Breast epithelium (tissue), 4 donors: ENCODE measurements at regions not wholly inside any gene's neighbourhood (a gene's known extent, or its start where the extent isn't known, plus 50 kb on each side); places are given as distances from the start of the nearest gene placed in this dataset.

Experiments
- DNase-seq, 2 donors: peaks; one replicate each; pipeline ENCODE4 v3.0.0-alpha.2; 2019; ENCODE audit warnings: low spot score in 2 of 2
- H3K27ac ChIP-seq, 2 donors: fragments of 200-600 bp; sonication (generic) in 1 of 2; one replicate each; pipeline ENCODE4 v1.5.1; 2016 to 2019; ENCODE audit warnings: mild to moderate bottlenecking in 1 of 2
- H3K27me3 ChIP-seq, 2 donors: fragments of 200-600 bp; sonication (generic) in 1 of 2; one replicate each; pipeline versions ENCODE4 v1.5.1 to v1.6.0; 2017 to 2019; ENCODE audit warnings: control low read depth in 1 of 2, mild to moderate bottlenecking in 1 of 2
- H3K36me3 ChIP-seq: fragments of 200-600 bp; one replicate; pipeline ENCODE4 v1.5.1; 2019
- H3K4me1 ChIP-seq, 2 donors: fragments of 200-600 bp; sonication (generic); one replicate each; pipeline ENCODE4 v1.5.1; 2016 to 2019; ENCODE audit warnings: control low read depth in 1 of 2
- H3K4me3 ChIP-seq, 3 donors: fragments of 200-600 bp; sonication (generic); 1 replicate in 2 of 3; 2 replicates in 1 of 3; pipeline ENCODE4 v1.5.1; 2016 to 2019; ENCODE audit warnings: mild to moderate bottlenecking in 3 of 3, moderate library complexity in 2 of 3
- H3K9me3 ChIP-seq, 2 donors: fragments of 200-600 bp; sonication (generic) in 1 of 2; one replicate each; pipeline ENCODE4 v1.5.1; 2016 to 2019; ENCODE audit warnings: control low read depth in 1 of 2
- CTCF ChIP-seq, 3 donors: fragments of 450-650 bp; IDR thresholded peaks; one replicate each; pipeline ENCODE4 v1.5.1; 2016 to 2017; ENCODE audit warnings: antibody characterized with exemption in 3 of 3, mild to moderate bottlenecking in 3 of 3, moderate library complexity in 3 of 3
- POLR2A ChIP-seq: fragments of 450-650 bp; IDR thresholded peaks from one replicate; pipeline ENCODE4 v1.6.1; 2016; ENCODE audit warnings: antibody characterized with exemption, mild to moderate bottlenecking, moderate library complexity
- POLR2AphosphoS5 ChIP-seq, 3 donors: sonication (generic); formaldehyde crosslinking; IDR thresholded peaks; one replicate each; pipeline ENCODE4 v1.6.1; 2017; ENCODE audit warnings: antibody characterized with exemption in 3 of 3
- intact Hi-C: fragments of 100-400 bp; cut with DNase I; formaldehyde crosslinking; loops from one replicate; pipeline ENCODE4 v1.15.1; 2023; ENCODE audit warnings: low total_unique reads

DNA sequence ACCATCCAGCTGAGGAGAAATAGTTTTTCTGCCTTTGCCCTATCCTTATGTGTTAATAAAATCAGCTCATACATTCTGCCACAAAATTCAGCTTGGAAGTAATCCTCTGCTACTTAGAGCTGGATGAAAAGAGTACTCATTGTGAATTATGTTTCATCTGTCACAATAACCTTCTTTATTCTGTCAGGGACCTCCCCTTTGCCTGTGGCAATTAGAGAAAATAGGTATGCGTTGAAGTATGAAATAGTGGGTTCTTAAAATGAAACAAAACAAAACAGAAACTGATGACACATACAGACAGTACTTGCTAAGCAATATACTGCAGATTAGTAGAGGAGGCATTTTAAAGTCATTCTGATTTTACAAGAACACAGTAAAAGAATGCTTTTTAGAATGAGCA is 578.5 kb downstream of the USP25 start:
- TF ChIP-seq POLR2AphosphoS5 (IDR thresholded peaks at IDR 0.05) (no peak), CTCF (IDR thresholded peaks at IDR 0.05) (no peak), POLR2A (no peak)
- Histone ChIP-seq H3K4me1 (no peaks in the 10 kb centered on the region), H3K27ac (peak overlapping the region; percentile 72 to 81), H3K36me3 (no peaks in the 10 kb centered on the region), H3K4me3 (peak overlapping the region; percentile 32 to 55 (median 48)), H3K27me3 (no peaks in the 10 kb centered on the region), H3K9me3 (no peaks in the 10 kb centered on the region)
- intact Hi-C loops = no loop called here
- DNase-seq = no peak

DNA sequence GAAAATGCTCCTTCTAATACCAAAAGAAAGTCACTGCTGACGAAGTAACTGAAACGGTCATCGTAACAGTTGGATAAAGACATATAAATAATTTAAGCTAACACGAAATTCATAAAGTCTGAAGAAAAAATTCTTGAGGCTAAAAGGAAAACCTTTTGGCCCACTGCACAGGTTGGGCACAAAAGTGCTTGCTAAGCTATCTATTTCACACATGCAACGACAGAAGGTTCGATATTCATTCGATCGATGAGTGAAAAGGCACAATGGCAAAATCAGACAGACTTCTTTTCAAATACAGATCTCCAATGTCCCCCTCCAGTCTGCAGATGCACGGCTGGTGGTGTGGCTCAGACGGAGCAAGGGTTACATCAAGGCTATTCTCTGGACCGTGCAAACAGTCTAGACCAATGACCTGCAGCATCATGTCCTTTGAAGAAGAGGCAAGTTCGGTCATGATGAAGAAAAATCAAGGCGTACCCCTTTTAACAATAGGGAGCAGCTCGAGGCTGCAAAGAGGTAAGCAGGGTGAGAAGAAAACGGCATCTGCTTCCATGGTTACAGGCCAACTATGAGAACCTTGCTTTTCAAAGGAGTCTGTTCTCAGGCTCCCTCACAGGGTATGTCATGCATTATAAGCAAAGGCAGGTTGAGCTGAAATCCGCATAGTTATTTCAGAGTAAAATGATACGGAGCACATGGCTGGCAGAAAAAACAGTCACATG is 579.6 kb downstream of the USP25 start:
- Histone ChIP-seq H3K4me3 (peak overlapping the region in 2 of 3 donors; percentile 48 to 55), H3K27me3 (no peaks in the 10 kb centered on the region), H3K27ac (peak overlapping the region; percentile 72 to 76), H3K36me3 (no peaks in the 10 kb centered on the region), H3K4me1 (no peaks in the 10 kb centered on the region), H3K9me3 (no peaks in the 10 kb centered on the region)
- TF ChIP-seq CTCF (IDR thresholded peaks at IDR 0.05) (no peak), POLR2A (no peak), POLR2AphosphoS5 (IDR thresholded peaks at IDR 0.05) (no peak)
- no peak for DNase-seq
- intact Hi-C loops = no loop called here

DNA sequence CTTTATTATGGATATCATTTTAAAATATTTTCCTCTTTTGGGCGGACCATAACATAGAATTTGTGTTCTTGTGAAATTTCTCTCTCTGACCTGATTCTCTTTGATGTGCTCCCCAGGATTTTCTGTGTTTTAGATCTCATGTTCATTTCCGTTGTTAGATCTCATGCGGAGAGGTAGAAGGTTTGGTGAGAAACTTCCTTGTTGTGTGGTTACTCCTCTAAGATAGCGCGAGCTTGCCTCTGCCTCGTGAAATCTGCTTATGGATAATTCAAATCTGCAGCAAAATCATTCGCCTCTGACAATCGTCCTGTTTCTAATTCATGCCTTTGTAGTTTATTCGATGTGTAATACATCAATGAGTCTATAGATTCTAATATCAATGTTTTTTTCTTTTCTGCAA is 580.4 kb downstream of the USP25 start:
- H3K4me3 ChIP-seq = peak overlapping the region in 2 of 3 donors; percentile 0 to 48
- peak overlapping the region; percentile 72 to 76 for H3K27ac ChIP-seq
- TF ChIP-seq CTCF (IDR thresholded peaks at IDR 0.05) = no peak
- TF ChIP-seq POLR2AphosphoS5 (IDR thresholded peaks at IDR 0.05) = no peak
- no peak for TF ChIP-seq POLR2A
- H3K36me3 ChIP-seq = no peaks in the 10 kb centered on the region
- H3K27me3 ChIP-seq = no peaks in the 10 kb centered on the region
- no peaks in the 10 kb centered on the region for H3K4me1 ChIP-seq
- no peaks in the 10 kb centered on the region for H3K9me3 ChIP-seq
- DNase-seq = no peak
- intact Hi-C loops = no loop called here

DNA sequence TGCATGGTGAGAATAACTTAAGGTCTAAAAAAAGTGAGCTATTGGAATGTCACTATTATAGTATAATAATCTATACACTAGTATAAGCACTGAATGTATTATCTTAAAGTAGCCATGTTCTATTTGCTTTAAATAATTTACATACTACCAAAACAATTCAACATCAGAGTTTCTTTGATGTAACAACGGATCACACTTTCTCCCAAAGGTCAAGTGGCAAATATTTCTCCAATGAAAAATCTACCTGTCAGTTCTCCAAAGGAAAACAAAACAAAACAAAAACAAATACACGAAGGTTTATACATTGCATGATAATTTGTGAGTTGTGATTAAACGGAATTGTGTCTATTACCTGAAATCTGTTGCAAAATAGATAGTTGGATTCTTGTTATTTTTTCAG is 581.4 kb downstream of the USP25 start:
- H3K9me3 ChIP-seq = no peaks in the 10 kb centered on the region
- no peak for DNase-seq
- no peaks in the 10 kb centered on the region for H3K36me3 ChIP-seq
- H3K4me3 ChIP-seq = no peak overlapping the region
- H3K27me3 ChIP-seq = no peaks in the 10 kb centered on the region
- no peaks in the 10 kb centered on the region for H3K4me1 ChIP-seq
- intact Hi-C loops = no loop called here
- TF ChIP-seq POLR2AphosphoS5 (IDR thresholded peaks at IDR 0.05) (no peak), CTCF (IDR thresholded peaks at IDR 0.05) (no peak), POLR2A (no peak)
- H3K27ac ChIP-seq = peak overlapping the region in 1 of 2 donors; percentile 58

GRCh38 chr21:16312321-16312720 is 582.5 kb downstream of the USP25 start:
- TF ChIP-seq CTCF (IDR thresholded peaks at IDR 0.05) (no peak), POLR2AphosphoS5 (IDR thresholded peaks at IDR 0.05) (no peak), POLR2A (no peak)
- Histone ChIP-seq H3K4me1 (no peaks in the 10 kb centered on the region), H3K9me3 (no peaks in the 10 kb centered on the region), H3K27me3 (no peaks in the 10 kb centered on the region), H3K36me3 (no peaks in the 10 kb centered on the region), H3K27ac (peak overlapping the region; percentile 34 to 58), H3K4me3 (no peak overlapping the region)
- no peak for DNase-seq
- intact Hi-C loops = no loop called here
